ENCODE measurements at regions not wholly inside any gene's neighbourhood (a gene's known extent, or its start where the extent isn't known, plus 50 kb on each side); places are given as distances from the start of the nearest gene placed in this dataset.

DNA sequence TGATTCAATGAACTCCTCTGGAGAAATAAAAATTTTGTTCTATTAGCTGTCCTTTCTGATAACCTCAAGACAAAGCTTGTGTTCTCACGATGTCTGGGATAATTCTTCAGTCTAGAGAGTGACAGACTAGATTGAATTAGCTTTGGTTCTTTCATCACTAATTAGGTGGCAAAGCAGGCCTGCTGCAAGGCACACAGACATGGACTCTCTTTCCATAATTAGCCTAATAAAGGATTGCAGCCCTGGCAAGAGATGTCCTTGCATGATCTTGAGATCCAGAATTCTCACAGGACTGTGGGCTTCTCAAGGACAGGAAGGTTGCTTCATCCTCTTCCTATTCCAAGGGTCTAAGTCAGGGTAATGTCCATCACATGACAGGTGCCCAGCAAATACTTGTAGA, 245.6 kb upstream of the ZC3H12C start:
- Mint-ChIP-seq H3K4me1 (no peaks in the 10 kb centered on the region), H3K27me3 (ENCODE audit: insufficient read depth, low read depth, poor library complexity) (no peaks in the 10 kb centered on the region), H3K36me3 (ENCODE audit: low read depth) (no peaks in the 10 kb centered on the region), H3K27ac (no peak overlapping the region), H3K4me3 (no peak overlapping the region), H3K9me3 (no peaks in the 10 kb centered on the region)
- no peaks in the 10 kb centered on the region for H3F3A ChIP-seq (replicated peaks; ENCODE audit: low read depth)
- no peak overlapping the region for H2AFZ ChIP-seq
- H3K79me2 ChIP-seq (replicated peaks; ENCODE audit: insufficient read depth) = no peaks in the 10 kb centered on the region
- H3K27me3 ChIP-seq (ENCODE audit: insufficient read depth) = no peaks in the 10 kb centered on the region
- TF ChIP-seq, protein P1, sequence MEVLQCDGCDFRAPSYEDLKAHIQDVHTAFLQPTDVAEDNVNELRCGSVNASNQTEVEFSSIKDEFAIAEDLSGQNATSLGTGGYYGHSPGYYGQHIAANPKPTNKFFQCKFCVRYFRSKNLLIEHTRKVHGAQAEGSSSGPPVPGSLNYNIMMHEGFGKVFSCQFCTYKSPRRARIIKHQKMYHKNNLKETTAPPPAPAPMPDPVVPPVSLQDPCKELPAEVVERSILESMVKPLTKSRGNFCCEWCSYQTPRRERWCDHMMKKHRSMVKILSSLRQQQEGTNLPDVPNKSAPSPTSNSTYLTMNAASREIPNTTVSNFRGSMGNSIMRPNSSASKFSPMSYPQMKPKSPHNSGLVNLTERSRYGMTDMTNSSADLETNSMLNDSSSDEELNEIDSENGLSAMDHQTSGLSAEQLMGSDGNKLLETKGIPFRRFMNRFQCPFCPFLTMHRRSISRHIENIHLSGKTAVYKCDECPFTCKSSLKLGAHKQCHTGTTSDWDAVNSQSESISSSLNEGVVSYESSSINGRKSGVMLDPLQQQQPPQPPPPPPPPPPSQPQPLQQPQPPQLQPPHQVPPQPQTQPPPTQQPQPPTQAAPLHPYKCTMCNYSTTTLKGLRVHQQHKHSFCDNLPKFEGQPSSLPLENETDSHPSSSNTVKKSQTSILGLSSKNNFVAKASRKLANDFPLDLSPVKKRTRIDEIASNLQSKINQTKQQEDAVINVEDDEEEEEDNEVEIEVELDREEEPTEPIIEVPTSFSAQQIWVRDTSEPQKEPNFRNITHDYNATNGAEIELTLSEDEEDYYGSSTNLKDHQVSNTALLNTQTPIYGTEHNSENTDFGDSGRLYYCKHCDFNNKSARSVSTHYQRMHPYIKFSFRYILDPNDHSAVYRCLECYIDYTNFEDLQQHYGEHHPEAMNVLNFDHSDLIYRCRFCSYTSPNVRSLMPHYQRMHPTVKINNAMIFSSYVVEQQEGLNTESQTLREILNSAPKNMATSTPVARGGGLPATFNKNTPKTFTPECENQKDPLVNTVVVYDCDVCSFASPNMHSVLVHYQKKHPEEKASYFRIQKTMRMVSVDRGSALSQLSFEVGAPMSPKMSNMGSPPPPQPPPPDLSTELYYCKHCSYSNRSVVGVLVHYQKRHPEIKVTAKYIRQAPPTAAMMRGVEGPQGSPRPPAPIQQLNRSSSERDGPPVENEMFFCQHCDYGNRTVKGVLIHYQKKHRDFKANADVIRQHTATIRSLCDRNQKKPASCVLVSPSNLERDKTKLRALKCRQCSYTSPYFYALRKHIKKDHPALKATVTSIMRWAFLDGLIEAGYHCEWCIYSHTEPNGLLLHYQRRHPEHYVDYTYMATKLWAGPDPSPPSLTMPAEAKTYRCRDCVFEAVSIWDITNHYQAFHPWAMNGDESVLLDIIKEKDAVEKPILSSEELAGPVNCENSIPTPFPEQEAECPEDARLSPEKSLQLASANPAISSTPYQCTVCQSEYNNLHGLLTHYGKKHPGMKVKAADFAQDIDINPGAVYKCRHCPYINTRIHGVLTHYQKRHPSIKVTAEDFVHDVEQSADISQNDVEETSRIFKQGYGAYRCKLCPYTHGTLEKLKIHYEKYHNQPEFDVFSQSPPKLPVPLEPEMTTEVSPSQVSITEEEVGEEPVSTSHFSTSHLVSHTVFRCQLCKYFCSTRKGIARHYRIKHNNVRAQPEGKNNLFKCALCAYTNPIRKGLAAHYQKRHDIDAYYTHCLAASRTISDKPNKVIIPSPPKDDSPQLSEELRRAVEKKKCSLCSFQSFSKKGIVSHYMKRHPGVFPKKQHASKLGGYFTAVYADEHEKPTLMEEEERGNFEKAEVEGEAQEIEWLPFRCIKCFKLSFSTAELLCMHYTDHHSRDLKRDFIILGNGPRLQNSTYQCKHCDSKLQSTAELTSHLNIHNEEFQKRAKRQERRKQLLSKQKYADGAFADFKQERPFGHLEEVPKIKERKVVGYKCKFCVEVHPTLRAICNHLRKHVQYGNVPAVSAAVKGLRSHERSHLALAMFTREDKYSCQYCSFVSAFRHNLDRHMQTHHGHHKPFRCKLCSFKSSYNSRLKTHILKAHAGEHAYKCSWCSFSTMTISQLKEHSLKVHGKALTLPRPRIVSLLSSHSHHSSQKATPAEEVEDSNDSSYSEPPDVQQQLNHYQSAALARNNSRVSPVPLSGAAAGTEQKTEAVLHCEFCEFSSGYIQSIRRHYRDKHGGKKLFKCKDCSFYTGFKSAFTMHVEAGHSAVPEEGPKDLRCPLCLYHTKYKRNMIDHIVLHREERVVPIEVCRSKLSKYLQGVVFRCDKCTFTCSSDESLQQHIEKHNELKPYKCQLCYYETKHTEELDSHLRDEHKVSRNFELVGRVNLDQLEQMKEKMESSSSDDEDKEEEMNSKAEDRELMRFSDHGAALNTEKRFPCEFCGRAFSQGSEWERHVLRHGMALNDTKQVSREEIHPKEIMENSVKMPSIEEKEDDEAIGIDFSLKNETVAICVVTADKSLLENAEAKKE (CRISPR knock-in tag; IDR thresholded peaks at IDR 0.05) = no peak
- TF ChIP-seq EZH2 (IDR thresholded peaks at IDR 0.05; ENCODE audit: low read depth, unreplicated experiment) (no peak), EZH2phosphoT487 (IDR thresholded peaks at IDR 0.05; ENCODE audit: unreplicated experiment) (no peak), STAT1 (IDR thresholded peaks at IDR 0.05; ENCODE audit: unreplicated experiment) (no peak), ZNF114 (CRISPR knock-in tag; IDR thresholded peaks at IDR 0.05) (no peak), JUNB (IDR thresholded peaks at IDR 0.05; ENCODE audit: unreplicated experiment) (no peak), POLR2AphosphoS5 (IDR thresholded peaks at IDR 0.05; ENCODE audit: low read depth) (no peak), NANOG (IDR thresholded peaks at IDR 0.05; ENCODE audit: borderline replicate concordance) (no peak), CREB1 (CRISPR knock-in tag; IDR thresholded peaks at IDR 0.05; ENCODE audit: low read depth) (no peak), ZNF331 (CRISPR knock-in tag; IDR thresholded peaks at IDR 0.05; ENCODE audit: low read depth) (no peak)
- TF ChIP-seq, protein P2, sequence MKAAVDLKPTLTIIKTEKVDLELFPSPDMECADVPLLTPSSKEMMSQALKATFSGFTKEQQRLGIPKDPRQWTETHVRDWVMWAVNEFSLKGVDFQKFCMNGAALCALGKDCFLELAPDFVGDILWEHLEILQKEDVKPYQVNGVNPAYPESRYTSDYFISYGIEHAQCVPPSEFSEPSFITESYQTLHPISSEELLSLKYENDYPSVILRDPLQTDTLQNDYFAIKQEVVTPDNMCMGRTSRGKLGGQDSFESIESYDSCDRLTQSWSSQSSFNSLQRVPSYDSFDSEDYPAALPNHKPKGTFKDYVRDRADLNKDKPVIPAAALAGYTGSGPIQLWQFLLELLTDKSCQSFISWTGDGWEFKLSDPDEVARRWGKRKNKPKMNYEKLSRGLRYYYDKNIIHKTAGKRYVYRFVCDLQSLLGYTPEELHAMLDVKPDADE (IDR thresholded peaks at IDR 0.05) = no peak
- TF ChIP-seq, protein P3, sequence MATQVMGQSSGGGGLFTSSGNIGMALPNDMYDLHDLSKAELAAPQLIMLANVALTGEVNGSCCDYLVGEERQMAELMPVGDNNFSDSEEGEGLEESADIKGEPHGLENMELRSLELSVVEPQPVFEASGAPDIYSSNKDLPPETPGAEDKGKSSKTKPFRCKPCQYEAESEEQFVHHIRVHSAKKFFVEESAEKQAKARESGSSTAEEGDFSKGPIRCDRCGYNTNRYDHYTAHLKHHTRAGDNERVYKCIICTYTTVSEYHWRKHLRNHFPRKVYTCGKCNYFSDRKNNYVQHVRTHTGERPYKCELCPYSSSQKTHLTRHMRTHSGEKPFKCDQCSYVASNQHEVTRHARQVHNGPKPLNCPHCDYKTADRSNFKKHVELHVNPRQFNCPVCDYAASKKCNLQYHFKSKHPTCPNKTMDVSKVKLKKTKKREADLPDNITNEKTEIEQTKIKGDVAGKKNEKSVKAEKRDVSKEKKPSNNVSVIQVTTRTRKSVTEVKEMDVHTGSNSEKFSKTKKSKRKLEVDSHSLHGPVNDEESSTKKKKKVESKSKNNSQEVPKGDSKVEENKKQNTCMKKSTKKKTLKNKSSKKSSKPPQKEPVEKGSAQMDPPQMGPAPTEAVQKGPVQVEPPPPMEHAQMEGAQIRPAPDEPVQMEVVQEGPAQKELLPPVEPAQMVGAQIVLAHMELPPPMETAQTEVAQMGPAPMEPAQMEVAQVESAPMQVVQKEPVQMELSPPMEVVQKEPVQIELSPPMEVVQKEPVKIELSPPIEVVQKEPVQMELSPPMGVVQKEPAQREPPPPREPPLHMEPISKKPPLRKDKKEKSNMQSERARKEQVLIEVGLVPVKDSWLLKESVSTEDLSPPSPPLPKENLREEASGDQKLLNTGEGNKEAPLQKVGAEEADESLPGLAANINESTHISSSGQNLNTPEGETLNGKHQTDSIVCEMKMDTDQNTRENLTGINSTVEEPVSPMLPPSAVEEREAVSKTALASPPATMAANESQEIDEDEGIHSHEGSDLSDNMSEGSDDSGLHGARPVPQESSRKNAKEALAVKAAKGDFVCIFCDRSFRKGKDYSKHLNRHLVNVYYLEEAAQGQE (IDR thresholded peaks at IDR 0.05; ENCODE audit: unreplicated experiment) = no peak
- TF ChIP-seq, protein P4, sequence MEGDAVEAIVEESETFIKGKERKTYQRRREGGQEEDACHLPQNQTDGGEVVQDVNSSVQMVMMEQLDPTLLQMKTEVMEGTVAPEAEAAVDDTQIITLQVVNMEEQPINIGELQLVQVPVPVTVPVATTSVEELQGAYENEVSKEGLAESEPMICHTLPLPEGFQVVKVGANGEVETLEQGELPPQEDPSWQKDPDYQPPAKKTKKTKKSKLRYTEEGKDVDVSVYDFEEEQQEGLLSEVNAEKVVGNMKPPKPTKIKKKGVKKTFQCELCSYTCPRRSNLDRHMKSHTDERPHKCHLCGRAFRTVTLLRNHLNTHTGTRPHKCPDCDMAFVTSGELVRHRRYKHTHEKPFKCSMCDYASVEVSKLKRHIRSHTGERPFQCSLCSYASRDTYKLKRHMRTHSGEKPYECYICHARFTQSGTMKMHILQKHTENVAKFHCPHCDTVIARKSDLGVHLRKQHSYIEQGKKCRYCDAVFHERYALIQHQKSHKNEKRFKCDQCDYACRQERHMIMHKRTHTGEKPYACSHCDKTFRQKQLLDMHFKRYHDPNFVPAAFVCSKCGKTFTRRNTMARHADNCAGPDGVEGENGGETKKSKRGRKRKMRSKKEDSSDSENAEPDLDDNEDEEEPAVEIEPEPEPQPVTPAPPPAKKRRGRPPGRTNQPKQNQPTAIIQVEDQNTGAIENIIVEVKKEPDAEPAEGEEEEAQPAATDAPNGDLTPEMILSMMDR (conservative IDR thresholded peaks at IDR 0.05; ENCODE audit: low read depth in 2 of 2) = no peak
- DNase-seq (ENCODE audit: low spot score) (no peak), ATAC-seq (no peak)
- H3K27ac ChIP-seq (ENCODE audit: low read depth) = no peak overlapping the region
- no peak overlapping the region for H3K4me2 ChIP-seq
- no peaks in the 10 kb centered on the region for H3K4me1 ChIP-seq (ENCODE audit: insufficient read depth)
- H3K4me3 ChIP-seq = no peak overlapping the region
- no peaks in the 10 kb centered on the region for H3K36me3 ChIP-seq (ENCODE audit: insufficient read depth)
- no peaks in the 10 kb centered on the region for H4K20me1 ChIP-seq (replicated peaks; ENCODE audit: insufficient read depth)
- H3K9me2 ChIP-seq (ENCODE audit: insufficient read depth) = no peaks in the 10 kb centered on the region
